ENCODE measurements at regions not wholly inside any gene's neighbourhood (a gene's known extent, or its start where the extent isn't known, plus 50 kb on each side); places are given as distances from the start of the nearest gene placed in this dataset.
"Not testable (repeated sequence)": the region's sequence is repeated elsewhere in the genome, so short reads cannot be mapped to it uniquely, and the experiment has no call there.

- TF ChIP-seq CTCF (conservative IDR thresholded peaks at IDR 0.05; ENCODE audit: low read depth, low read length) = no peak
- no peak for DNase-seq (ENCODE audit: low read depth)
- no peak overlapping the region for H3K4me3 ChIP-seq (ENCODE audit: low read depth, low read length)
Measured at GRCh38 chr15:87706001-87706400, 550.5 kb downstream of the NTRK3 start.

- no peak for TF ChIP-seq CTCF (conservative IDR thresholded peaks at IDR 0.05; ENCODE audit: low read depth, low read length)
- DNase-seq (ENCODE audit: low read depth) = no peak
- H3K4me3 ChIP-seq (ENCODE audit: low read depth, low read length) = no peak overlapping the region
Measured at GRCh38 chr15:87704276-87704675, 552.3 kb downstream of the NTRK3 start.

- DNase-seq (ENCODE audit: low read depth) = no peak
- TF ChIP-seq CTCF (conservative IDR thresholded peaks at IDR 0.05; ENCODE audit: low read depth, low read length) = no peak
- H3K4me3 ChIP-seq (ENCODE audit: low read depth, low read length) = no peak overlapping the region
Measured at GRCh38 chr15:87703327-87704111, 553.0 kb downstream of the NTRK3 start.

- DNase-seq (ENCODE audit: low read depth) = no peak
- no peak overlapping the region for H3K4me3 ChIP-seq (ENCODE audit: low read depth, low read length)
- TF ChIP-seq CTCF (conservative IDR thresholded peaks at IDR 0.05; ENCODE audit: low read depth, low read length) = no peak
Measured at GRCh38 chr15:87702270-87702669, 554.3 kb downstream of the NTRK3 start.

- not testable (repeated sequence) for H3K4me3 ChIP-seq (ENCODE audit: low read depth, low read length); DNase-seq (ENCODE audit: low read depth)
Measured at GRCh38 chr15:87698467-87698866, 558.1 kb downstream of the NTRK3 start.

GRCh38 chr15:87689716-87690115, 566.8 kb downstream of the NTRK3 start:
- no peak overlapping the region for H3K4me3 ChIP-seq (ENCODE audit: low read depth, low read length)
- DNase-seq (ENCODE audit: low read depth) = no peak
- no peak for TF ChIP-seq CTCF (conservative IDR thresholded peaks at IDR 0.05; ENCODE audit: low read depth, low read length)

- DNase-seq (ENCODE audit: low read depth) = no peak
- no peak for TF ChIP-seq CTCF (conservative IDR thresholded peaks at IDR 0.05; ENCODE audit: low read depth, low read length)
- H3K4me3 ChIP-seq (ENCODE audit: low read depth, low read length) = no peak overlapping the region
Measured at GRCh38 chr15:87687523-87687870, 569.0 kb downstream of the NTRK3 start.
